A673 (cell line): ENCODE measurements at regions not wholly inside any gene's neighbourhood (a gene's known extent, or its start where the extent isn't known, plus 50 kb on each side); places are given as distances from the start of the nearest gene placed in this dataset.

Experiments used
- BruUV-seq: library from RNA; stranded (reverse); fragments of 400-500 nt; replicated peaks from 2 replicates; lab custom pipeline; 2021; lab: Mats Ljungman, UMichigan
- CTCF ChIA-PET: fragments of 300-600 bp; sonication (Branson Sonifier 250); formaldehyde crosslinking; loops from one replicate; lab custom pipeline; 2022; ENCODE audit warnings: antibody characterized with exemption; lab: Charles Lee
- POLR2A ChIA-PET: fragments of 300-600 bp; sonication (Branson Sonifier 250); formaldehyde crosslinking; loops from one replicate; lab custom pipeline; 2022; ENCODE audit warnings: antibody characterized with exemption; ENCODE audit not compliant: low non-redundant PET; lab: Charles Lee
- DNase-seq: peaks from one replicate; pipeline ENCODE4 v3.0.0-alpha.2; 2015; ENCODE audit warnings: low spot score
- H3K27ac ChIP-seq: fragments of 200-600 bp; sonication (generic); 2 replicates; pipeline ENCODE4 v1.5.1; 2016; ENCODE audit warnings: mixed run types, low read depth, mild to moderate bottlenecking, mixed read lengths, antibody characterized with exemption, low read length; ENCODE audit not compliant: poor library complexity, severe bottlenecking
- H3K27me3 ChIP-seq: fragments of 200-600 bp; sonication (generic); replicated peaks from 2 replicates; pipeline ENCODE4 v1.6.1; 2017; ENCODE audit warnings: mixed run types, low read depth, mild to moderate bottlenecking, mixed read lengths, antibody characterized with exemption, low read length; ENCODE audit not compliant: insufficient read depth, poor library complexity
- H3K36me3 ChIP-seq: fragments of 200-600 bp; sonication (generic); 2 replicates; pipeline ENCODE4 v1.6.1; 2016; ENCODE audit warnings: mixed run types, mild to moderate bottlenecking, mixed read lengths, antibody characterized with exemption, low read length; ENCODE audit not compliant: insufficient read depth, poor library complexity, severe bottlenecking
- H3K4me1 ChIP-seq: fragments of 200-600 bp; sonication (generic); 2 replicates; pipeline ENCODE4 v1.6.1; 2017; ENCODE audit warnings: mixed run types, mild to moderate bottlenecking, mixed read lengths, antibody characterized with exemption, low read length; ENCODE audit not compliant: insufficient read depth, poor library complexity, severe bottlenecking
- H3K4me3 ChIP-seq: fragments of 200-600 bp; sonication (generic); 2 replicates; pipeline ENCODE4 v1.5.1; 2016; ENCODE audit warnings: low read depth, mixed run types, mild to moderate bottlenecking, mixed read lengths, low read length; ENCODE audit not compliant: poor library complexity, severe bottlenecking
- H3K9me3 ChIP-seq: fragments of 200-600 bp; sonication (generic); 2 replicates; pipeline ENCODE4 v1.6.1; 2016; ENCODE audit warnings: mixed run types, low read depth, mild to moderate bottlenecking, mixed read lengths, antibody characterized with exemption, low read length; ENCODE audit not compliant: poor library complexity, severe bottlenecking
- EZH2 ChIP-seq: fragments of 200-600 bp; sonication (generic); IDR thresholded peaks from 2 replicates; pipeline ENCODE4 v1.6.1; 2017; ENCODE audit warnings: borderline replicate concordance, low read depth, mild to moderate bottlenecking, mixed read lengths, antibody characterized with exemption, low read length; ENCODE audit not compliant: poor library complexity, severe bottlenecking
- intact Hi-C: fragments of 100-400 bp; cut with micrococcal nuclease; formaldehyde crosslinking; loops from one replicate; pipeline ENCODE4 v1.10.0; 2022; ENCODE audit not compliant: unreplicated experiment
- TF ChIP-seq, protein P1 (sequence below): fragments of 300-800, 200-600 bp; sonication (generic); conservative IDR thresholded peaks from 2 replicates; pipeline ENCODE4 v1.5.1; 2017; ENCODE audit warnings: low read depth, mild to moderate bottlenecking, antibody characterized with exemption, low read length, moderate library complexity, mixed read lengths

DNA sequence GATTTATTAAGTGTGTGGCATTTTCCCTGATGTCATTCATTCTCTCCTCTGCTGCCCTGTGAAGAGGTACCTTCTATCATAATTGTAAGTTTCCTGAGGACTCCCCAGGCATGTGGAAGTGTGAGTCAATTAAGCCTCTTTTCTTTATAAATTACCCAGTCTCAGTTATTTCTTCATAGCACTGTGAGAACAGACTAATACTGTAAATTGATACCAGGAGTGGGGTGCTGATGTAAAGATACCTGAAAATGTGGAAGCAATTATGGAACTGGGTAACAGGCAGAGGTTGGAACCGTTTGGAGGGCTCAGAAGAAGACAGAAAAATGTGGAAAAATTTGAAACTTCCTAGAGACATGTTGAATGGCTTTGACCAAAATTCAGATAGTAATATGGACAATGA, 711.8 kb upstream of the GRM3 start:
- POLR2A ChIA-PET: no interaction called here
- Histone ChIP-seq H3K4me1 (no peaks in the 10 kb centered on the region), H3K27ac (no peak overlapping the region)

DNA sequence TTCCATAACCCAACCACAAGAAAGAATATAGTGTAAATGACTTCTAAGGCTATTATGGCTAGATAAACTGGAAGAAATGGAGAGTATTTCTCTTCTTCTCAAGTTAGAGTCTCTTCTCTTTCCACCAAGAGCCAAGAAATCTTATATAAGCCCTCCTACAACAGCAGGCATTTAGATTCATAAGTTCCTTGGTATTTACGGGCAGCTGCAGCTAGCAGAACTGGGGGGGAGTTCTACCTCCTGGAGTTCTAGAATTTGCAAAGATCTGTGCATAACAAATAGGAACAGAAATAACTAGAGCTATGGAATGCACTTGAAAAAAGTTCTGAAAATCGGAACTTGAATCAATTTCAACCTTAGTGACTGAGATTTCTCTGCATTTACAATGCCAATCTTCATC, 715.2 kb upstream of the GRM3 start:
- Histone ChIP-seq H3K27ac (no peak overlapping the region), H3K4me3 (no peak overlapping the region), H3K27me3 (no peaks in the 10 kb centered on the region), H3K9me3 (no peaks in the 10 kb centered on the region), H3K4me1 (no peaks in the 10 kb centered on the region), H3K36me3 (no peaks in the 10 kb centered on the region)
- BruUV-seq: no TSS peak
- TF ChIP-seq EZH2: no peak
- TF ChIP-seq, protein P1, sequence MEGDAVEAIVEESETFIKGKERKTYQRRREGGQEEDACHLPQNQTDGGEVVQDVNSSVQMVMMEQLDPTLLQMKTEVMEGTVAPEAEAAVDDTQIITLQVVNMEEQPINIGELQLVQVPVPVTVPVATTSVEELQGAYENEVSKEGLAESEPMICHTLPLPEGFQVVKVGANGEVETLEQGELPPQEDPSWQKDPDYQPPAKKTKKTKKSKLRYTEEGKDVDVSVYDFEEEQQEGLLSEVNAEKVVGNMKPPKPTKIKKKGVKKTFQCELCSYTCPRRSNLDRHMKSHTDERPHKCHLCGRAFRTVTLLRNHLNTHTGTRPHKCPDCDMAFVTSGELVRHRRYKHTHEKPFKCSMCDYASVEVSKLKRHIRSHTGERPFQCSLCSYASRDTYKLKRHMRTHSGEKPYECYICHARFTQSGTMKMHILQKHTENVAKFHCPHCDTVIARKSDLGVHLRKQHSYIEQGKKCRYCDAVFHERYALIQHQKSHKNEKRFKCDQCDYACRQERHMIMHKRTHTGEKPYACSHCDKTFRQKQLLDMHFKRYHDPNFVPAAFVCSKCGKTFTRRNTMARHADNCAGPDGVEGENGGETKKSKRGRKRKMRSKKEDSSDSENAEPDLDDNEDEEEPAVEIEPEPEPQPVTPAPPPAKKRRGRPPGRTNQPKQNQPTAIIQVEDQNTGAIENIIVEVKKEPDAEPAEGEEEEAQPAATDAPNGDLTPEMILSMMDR: no peak
- DNase-seq: no peak
- ChIA-PET CTCF (no interaction called here), POLR2A (no interaction called here)
- intact Hi-C loops: no loop called here

More for the DNA sequence above, 711.8 kb upstream of the GRM3 start:
- Histone ChIP-seq H3K4me3 (no peak overlapping the region), H3K36me3 (no peaks in the 10 kb centered on the region), H3K27me3 (no peaks in the 10 kb centered on the region), H3K9me3 (no peaks in the 10 kb centered on the region)
- intact Hi-C loops: no loop called here
- no TSS peak for BruUV-seq
- CTCF ChIA-PET: no interaction called here
- DNase-seq: no peak
- TF ChIP-seq, protein P1: no peak
- no peak for TF ChIP-seq EZH2

DNA sequence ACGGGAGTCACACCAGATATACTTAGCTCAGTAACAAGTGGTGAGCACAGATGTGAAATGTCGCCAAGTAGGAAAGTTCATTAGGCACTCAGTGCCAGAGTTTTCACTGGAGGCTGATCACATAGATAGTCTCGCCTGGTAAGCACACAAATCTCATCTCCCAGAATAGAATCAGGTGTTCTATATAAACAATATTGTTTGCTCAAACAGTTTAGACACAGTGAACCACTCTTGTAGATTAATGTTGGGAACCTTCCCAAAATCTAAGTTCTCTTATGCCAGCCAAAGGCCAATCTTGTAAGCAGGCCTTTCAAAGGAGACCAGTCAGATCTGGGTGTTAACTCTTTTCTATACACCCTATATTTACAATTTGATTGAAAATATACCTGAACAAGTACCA, 716.5 kb upstream of the GRM3 start:
- Histone ChIP-seq H3K27ac (no peak overlapping the region), H3K4me3 (no peak overlapping the region), H3K27me3 (no peaks in the 10 kb centered on the region), H3K4me1 (no peaks in the 10 kb centered on the region), H3K9me3 (no peaks in the 10 kb centered on the region), H3K36me3 (no peaks in the 10 kb centered on the region)
- CTCF ChIA-PET: no interaction called here
- intact Hi-C loops: no loop called here
- no TSS peak for BruUV-seq
- TF ChIP-seq, protein P1: no peak
- POLR2A ChIA-PET: interaction anchor here (0.7 kb wide), 1 partner anchor 137 kb away, joined by 3 read pairs; no protein-coding TSS in a partner anchor
- DNase-seq: no peak
